GM12878 (cell line): ENCODE measurements at regions not wholly inside any gene's neighbourhood (a gene's known extent, or its start where the extent isn't known, plus 50 kb on each side); places are given as distances from the start of the nearest gene placed in this dataset.

ENCODE experiments used
- ATAC-seq: fragments of 200-7000 bp; cut with Tn5 transposase; 3 replicates; pipeline ENCODE4 v1.9.1; 2020; ENCODE audit warnings: mild to moderate bottlenecking, moderate library complexity
- BruUV-seq: library from RNA; stranded (reverse); fragments of 400-500 nt; replicated peaks from 2 replicates; lab custom pipeline; 2021; lab: Mats Ljungman, UMichigan
- CTCF ChIA-PET: fragments of 300-600 bp; sonication (Branson Sonifier 250); formaldehyde crosslinking; extraction: SDS; loops from one replicate; lab custom pipeline; 2021; ENCODE audit warnings: inconsistent platforms; lab: Yijun Ruan, JAX
- POLR2A ChIA-PET: fragments of 350-600 bp; formaldehyde crosslinking; extraction: SDS; loops from one replicate; lab custom pipeline; 2021; ENCODE audit warnings: inconsistent platforms; lab: Charles Lee
- RAD21 ChIA-PET: fragments of 300-600 bp; sonication (Branson Sonifier 250); formaldehyde crosslinking; loops from one replicate; lab custom pipeline; 2023; ENCODE audit warnings: antibody characterized with exemption; ENCODE audit not compliant: unreplicated experiment; lab: Charles Lee
- SMC1A ChIA-PET: fragments of 300-600 bp; sonication (Branson Sonifier 250); formaldehyde crosslinking; loops from one replicate; lab custom pipeline; 2023; ENCODE audit not compliant: unreplicated experiment, uncharacterized antibody; lab: Charles Lee
- DNase-seq: peaks from one replicate; pipeline ENCODE4 v3.0.0-alpha.2; 2011; ENCODE audit warnings: low read depth, low spot score
- FAIRE-seq: peaks from 3 replicates; lab custom pipeline; 2011; peaks lifted over from hg19 to GRCh38; lab: Jason Lieb, UNC
- H2AFZ ChIP-seq: 2 replicates; pipeline ENCODE4 v1.6.0; 2011; ENCODE audit warnings: low read depth, low read length, control low read depth; ENCODE audit not compliant: control insufficient read depth
- H3K27ac ChIP-seq: 2 replicates; pipeline ENCODE4 v1.5.1; 2011; ENCODE audit warnings: control low read depth; ENCODE audit not compliant: control insufficient read depth, insufficient read depth
- H3K27me3 ChIP-seq, 2 experiments: replicated peaks in 1 of 2; 2 replicates each; pipeline versions ENCODE4 v1.6.0 to v1.6.1; 2011; ENCODE audit warnings: low read length in 1 of 2; ENCODE audit not compliant: control insufficient read depth in 2 of 2, insufficient read depth in 2 of 2
- H3K36me3 ChIP-seq, 2 experiments: 2 replicates each; pipeline ENCODE4 v1.5.1; 2011; ENCODE audit warnings: low read length in 1 of 2; ENCODE audit not compliant: control insufficient read depth in 2 of 2, insufficient read depth in 2 of 2
- H3K4me1 ChIP-seq: 2 replicates; pipeline ENCODE4 v1.6.1; 2011; ENCODE audit warnings: mild to moderate bottlenecking, low read length, moderate library complexity, mixed read lengths; ENCODE audit not compliant: control insufficient read depth, insufficient read depth
- H3K4me2 ChIP-seq: 2 replicates; pipeline ENCODE4 v1.6.0; 2011; ENCODE audit warnings: control low read depth; ENCODE audit not compliant: control insufficient read depth, insufficient read depth
- H3K4me3 ChIP-seq: fragments of 200-600 bp; sonication (generic); 2 replicates; pipeline ENCODE4 v1.5.1; 2016
- H3K79me2 ChIP-seq: 2 replicates; pipeline ENCODE4 v1.6.0; 2011; ENCODE audit warnings: low read length; ENCODE audit not compliant: control insufficient read depth, insufficient read depth
- H3K9ac ChIP-seq: 2 replicates; pipeline ENCODE4 v1.8.0; 2011; ENCODE audit warnings: low read length, control low read depth, mixed read lengths; ENCODE audit not compliant: control insufficient read depth, insufficient read depth
- H3K9me3 ChIP-seq: replicated peaks from 3 replicates; pipeline ENCODE4 v1.5.1; 2011; ENCODE audit warnings: mild to moderate bottlenecking, low read length; ENCODE audit not compliant: control insufficient read depth, insufficient read depth
- H4K20me1 ChIP-seq: 2 replicates; pipeline ENCODE4 v1.6.0; 2011; ENCODE audit not compliant: control insufficient read depth, insufficient read depth
- ELK1 ChIP-seq: IDR thresholded peaks from 2 replicates; pipeline ENCODE4 v1.6.1; 2012; ENCODE audit warnings: low read depth, low read length, improper control_type of control experiment
- MTA3 ChIP-seq: IDR thresholded peaks from 2 replicates; pipeline ENCODE4 v1.6.1; 2012; ENCODE audit warnings: low read length, inconsistent platforms, borderline replicate concordance
- NBN ChIP-seq: fragments of 450-650 bp; IDR thresholded peaks from 2 replicates; pipeline ENCODE4 v1.6.1; 2016
- NKRF ChIP-seq: fragments of 450-650 bp; conservative IDR thresholded peaks from 2 replicates; pipeline ENCODE4 v1.6.1; 2017; ENCODE audit warnings: mild to moderate bottlenecking, moderate library complexity
- TCF12 ChIP-seq: IDR thresholded peaks from 2 replicates; pipeline ENCODE4 v1.6.1; 2011; ENCODE audit warnings: low read depth, mild to moderate bottlenecking, low read length
- YBX1 ChIP-seq: fragments of 450-650 bp; IDR thresholded peaks from 2 replicates; pipeline ENCODE4 v1.6.1; 2016; ENCODE audit warnings: antibody characterized with exemption
- ZNF207 ChIP-seq: fragments of 450-650 bp; IDR thresholded peaks from 2 replicates; pipeline ENCODE4 v1.6.1; 2014; ENCODE audit warnings: antibody characterized with exemption, mild to moderate bottlenecking, borderline replicate concordance
- ZNF622 ChIP-seq: fragments of 450-650 bp; IDR thresholded peaks from 2 replicates; pipeline ENCODE4 v1.6.1; 2017; ENCODE audit warnings: mild to moderate bottlenecking, inconsistent platforms
- WGBS: methylation state at CpG from one replicate; pipeline ENCODE4 v1.1.6; 2016; ENCODE audit warnings: low lambda C conversion rate; ENCODE audit not compliant: insufficient replicate concordance, insufficient coverage; ENCODE audit errors: missing lambda C conversion rate; 5-methylcytosine and 5-hydroxymethylcytosine counted together
- in situ Hi-C: fragments of 300-500 bp; cut with MboI; formaldehyde crosslinking; loops from 9 replicates; pipeline ENCODE4 v1.14.3; 2018; ENCODE audit warnings: mixed read lengths
- intact Hi-C: fragments of 100-400 bp; cut with micrococcal nuclease; formaldehyde crosslinking; loops from one replicate; pipeline ENCODE4 v1.14.2; 2022; ENCODE audit not compliant: unreplicated experiment

GRCh38 chr11:134522782-134523570 lies 110.9 kb upstream of the B3GAT1 start (continued):
- TF ChIP-seq NKRF = no peak
- TF ChIP-seq ZNF207 = no peak
- no peak for TF ChIP-seq MTA3
- TF ChIP-seq TCF12 = no peak
- TF ChIP-seq ZNF622 = no peak
- no peak for TF ChIP-seq ELK1

- H3K9me3 ChIP-seq = no peaks in the 10 kb centered on the region
- no peaks in the 10 kb centered on the region for H3K79me2 ChIP-seq
- in situ Hi-C loops = no loop called here
- no peak overlapping the region for H3K4me3 ChIP-seq
- no peaks in the 10 kb centered on the region; a peak in 1 of 4 replicates for H3K27me3 ChIP-seq
- ChIA-PET SMC1A (no interaction called here), POLR2A (no interaction called here), RAD21 (no interaction called here), CTCF (no interaction called here)
- no peak overlapping the region for H3K27ac ChIP-seq
- FAIRE-seq (no peak), ATAC-seq (no peak), DNase-seq (no peak)
- no peak for TF ChIP-seq YBX1
- no peak for TF ChIP-seq NBN
- BruUV-seq = no TSS peak
- WGBS = 21% methylated on average over 18 of the region's 18 CpGs
- H4K20me1 ChIP-seq = no peaks in the 10 kb centered on the region; the same call in 1 of the 2 replicates
- H3K4me2 ChIP-seq = no peak overlapping the region
- no peaks in the 10 kb centered on the region for H3K4me1 ChIP-seq
- no peaks in the 10 kb centered on the region for H3K36me3 ChIP-seq
- no peak overlapping the region for H3K9ac ChIP-seq
- intact Hi-C loops = no loop called here
- no peak overlapping the region for H2AFZ ChIP-seq
Measured at GRCh38 chr11:134521452-134522289, 109.6 kb upstream of the B3GAT1 start.
